ENCODE measurements at regions not wholly inside any gene's neighbourhood (a gene's known extent, or its start where the extent isn't known, plus 50 kb on each side); places are given as distances from the start of the nearest gene placed in this dataset.

DNA sequence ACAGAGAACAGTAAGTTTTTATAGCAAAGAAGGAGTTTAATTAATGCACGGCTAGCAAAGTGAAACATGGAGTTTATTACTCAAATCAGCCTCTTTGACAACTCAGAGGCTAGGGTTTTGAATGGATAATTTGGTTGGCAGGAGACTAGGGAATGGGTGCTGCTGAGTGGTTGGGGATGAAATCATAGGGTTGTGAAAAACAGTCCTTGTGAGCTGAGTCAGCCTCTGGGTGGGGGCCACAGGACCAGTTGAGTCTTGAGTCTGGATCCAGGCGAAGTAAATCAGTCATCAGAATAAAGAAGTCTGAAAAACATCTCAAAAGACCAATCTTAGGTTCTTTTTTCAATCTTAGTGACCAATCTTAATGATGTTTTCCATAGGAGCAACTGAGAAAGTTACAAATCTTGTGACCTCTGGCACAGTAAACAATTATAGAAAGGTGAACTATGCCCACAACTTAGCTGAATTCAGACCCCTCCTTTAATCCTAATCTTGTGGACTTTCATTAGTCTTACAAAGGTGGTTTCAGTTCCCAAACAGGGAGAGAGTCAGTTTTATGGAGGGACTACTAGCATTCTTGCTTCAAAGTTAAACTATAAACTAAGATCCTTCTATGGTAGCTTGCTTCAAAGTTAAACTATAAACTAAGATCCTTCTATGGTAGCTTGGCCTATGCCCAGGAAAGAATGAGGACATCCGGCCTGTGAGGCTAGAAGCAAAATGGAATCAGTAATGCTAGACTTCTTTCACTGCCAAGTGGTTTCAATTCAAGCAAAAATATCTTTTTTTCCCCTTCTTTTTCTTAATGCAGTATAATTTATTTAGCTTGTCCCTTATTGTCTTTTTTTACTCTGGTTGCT lies 84.5 kb downstream of the AASDHPPT start:
- peaks cover 0 to 7% (median 0%) of the 10 kb centered on the region in 3 donors for H3K4me1 ChIP-seq (ENCODE audit: control insufficient read depth in 2 of 3, insufficient read depth in 2 of 3, low read depth in 1 of 3, low read length in 3 of 3)
- peaks cover 0 to 27% (median 2%) of the 10 kb centered on the region in 3 donors for H3K9me3 ChIP-seq (ENCODE audit: control insufficient read depth in 2 of 3, insufficient read depth in 1 of 3, low read length in 3 of 3)
- H3K9ac ChIP-seq (ENCODE audit: low read length in 3 of 3) = no peak overlapping the region
- H3K27ac ChIP-seq (ENCODE audit: low read depth in 2 of 2, low read length in 2 of 2) = peak overlapping the region; percentile 41 to 46
- TF ChIP-seq, protein P1, sequence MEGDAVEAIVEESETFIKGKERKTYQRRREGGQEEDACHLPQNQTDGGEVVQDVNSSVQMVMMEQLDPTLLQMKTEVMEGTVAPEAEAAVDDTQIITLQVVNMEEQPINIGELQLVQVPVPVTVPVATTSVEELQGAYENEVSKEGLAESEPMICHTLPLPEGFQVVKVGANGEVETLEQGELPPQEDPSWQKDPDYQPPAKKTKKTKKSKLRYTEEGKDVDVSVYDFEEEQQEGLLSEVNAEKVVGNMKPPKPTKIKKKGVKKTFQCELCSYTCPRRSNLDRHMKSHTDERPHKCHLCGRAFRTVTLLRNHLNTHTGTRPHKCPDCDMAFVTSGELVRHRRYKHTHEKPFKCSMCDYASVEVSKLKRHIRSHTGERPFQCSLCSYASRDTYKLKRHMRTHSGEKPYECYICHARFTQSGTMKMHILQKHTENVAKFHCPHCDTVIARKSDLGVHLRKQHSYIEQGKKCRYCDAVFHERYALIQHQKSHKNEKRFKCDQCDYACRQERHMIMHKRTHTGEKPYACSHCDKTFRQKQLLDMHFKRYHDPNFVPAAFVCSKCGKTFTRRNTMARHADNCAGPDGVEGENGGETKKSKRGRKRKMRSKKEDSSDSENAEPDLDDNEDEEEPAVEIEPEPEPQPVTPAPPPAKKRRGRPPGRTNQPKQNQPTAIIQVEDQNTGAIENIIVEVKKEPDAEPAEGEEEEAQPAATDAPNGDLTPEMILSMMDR (IDR thresholded peaks at IDR 0.05; ENCODE audit: borderline replicate concordance, extremely low read depth, insufficient read depth) = no peak
- DNase-seq (peak in 1 of 5 donors; percentile 9), FAIRE-seq (no peak)
- H3K4me3 ChIP-seq (ENCODE audit: low read length in 3 of 3) = no peak overlapping the region
- no peaks in the 10 kb centered on the region for H3K36me3 ChIP-seq (ENCODE audit: control insufficient read depth in 2 of 3, insufficient read depth in 3 of 3, low read length in 3 of 3)
- H3K27me3 ChIP-seq (ENCODE audit: control insufficient read depth, insufficient read depth, low read length) = no peaks in the 10 kb centered on the region
- intact Hi-C loops (cut with DNase I) = no loop called here

DNA sequence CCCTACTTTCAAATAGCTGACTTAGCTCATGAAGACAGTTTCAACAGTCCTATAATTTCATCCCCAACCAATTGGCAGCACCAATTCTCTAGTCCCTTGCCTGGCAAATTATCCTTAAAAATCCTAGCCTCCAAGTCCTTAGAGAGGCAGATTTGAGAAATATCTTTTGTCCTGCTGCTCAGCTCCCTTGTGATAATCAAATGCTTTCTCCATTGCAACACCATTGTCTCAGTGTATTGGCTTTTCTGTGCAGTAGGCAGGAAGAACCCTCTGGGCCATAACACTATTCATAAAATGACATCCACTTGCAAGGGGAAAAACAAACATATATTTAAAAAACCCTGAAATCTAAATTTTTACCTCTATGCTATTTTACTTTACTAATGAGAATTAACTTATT lies 89.6 kb downstream of the AASDHPPT start:
- DNase-seq = no peak
- TF ChIP-seq, protein P1 (IDR thresholded peaks at IDR 0.05; ENCODE audit: borderline replicate concordance, extremely low read depth, insufficient read depth) = no peak
- Histone ChIP-seq H3K27me3 (ENCODE audit: control insufficient read depth, insufficient read depth, low read length) (no peaks in the 10 kb centered on the region), H3K9me3 (ENCODE audit: control insufficient read depth in 2 of 3, insufficient read depth in 1 of 3, low read length in 3 of 3) (peaks cover 0 to 26% (median 2%) of the 10 kb centered on the region in 3 donors), H3K9ac (ENCODE audit: low read length in 3 of 3) (no peak overlapping the region), H3K4me3 (ENCODE audit: low read length in 3 of 3) (no peak overlapping the region), H3K27ac (ENCODE audit: low read depth in 2 of 2, low read length in 2 of 2) (no peak overlapping the region), H3K36me3 (ENCODE audit: control insufficient read depth in 2 of 3, insufficient read depth in 3 of 3, low read length in 3 of 3) (no peaks in the 10 kb centered on the region), H3K4me1 (ENCODE audit: control insufficient read depth in 2 of 3, insufficient read depth in 2 of 3, low read depth in 1 of 3, low read length in 3 of 3) (no peaks in the 10 kb centered on the region)
- FAIRE-seq = no peak
- intact Hi-C loops (cut with DNase I) = no loop called here

DNA sequence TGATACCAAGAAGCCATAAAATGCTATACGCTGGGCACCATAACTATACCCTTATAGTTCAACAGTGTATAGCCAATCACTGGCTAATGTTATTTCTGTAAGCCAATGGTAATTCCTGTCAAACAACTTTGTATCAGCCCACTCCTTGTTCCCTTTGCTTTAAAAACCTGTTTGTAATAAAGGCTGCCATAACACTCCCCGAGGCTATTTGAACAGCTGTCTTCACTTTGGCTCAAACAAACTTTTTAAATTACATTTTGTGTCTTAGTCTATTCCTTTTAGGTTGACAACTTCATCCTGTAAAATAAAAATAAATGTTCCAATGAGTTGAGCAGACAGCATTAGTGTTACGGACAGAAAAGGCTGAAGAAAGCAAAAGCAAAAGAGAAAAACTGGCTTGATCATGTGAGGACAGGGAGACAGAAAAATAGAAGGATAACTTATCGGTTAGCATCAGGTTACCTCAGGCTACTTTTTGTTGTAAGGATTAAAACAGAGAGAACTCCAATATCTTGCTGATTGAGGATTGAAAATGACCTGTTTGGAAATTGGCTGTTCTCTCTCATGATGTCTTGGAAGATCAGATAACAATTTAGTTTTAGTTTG lies 95.0 kb downstream of the AASDHPPT start:
- Histone ChIP-seq H3K9ac (ENCODE audit: low read length in 3 of 3) (no peak overlapping the region), H3K36me3 (ENCODE audit: control insufficient read depth in 2 of 3, insufficient read depth in 3 of 3, low read length in 3 of 3) (no peaks in the 10 kb centered on the region), H3K4me1 (ENCODE audit: control insufficient read depth in 2 of 3, insufficient read depth in 2 of 3, low read depth in 1 of 3, low read length in 3 of 3) (no peaks in the 10 kb centered on the region), H3K9me3 (ENCODE audit: control insufficient read depth in 2 of 3, insufficient read depth in 1 of 3, low read length in 3 of 3) (peaks cover 0 to 3% (median 0%) of the 10 kb centered on the region in 3 donors), H3K27ac (ENCODE audit: low read depth in 2 of 2, low read length in 2 of 2) (no peak overlapping the region), H3K4me3 (ENCODE audit: low read length in 3 of 3) (no peak overlapping the region), H3K27me3 (ENCODE audit: control insufficient read depth, insufficient read depth, low read length) (no peaks in the 10 kb centered on the region)
- DNase-seq (no peak), FAIRE-seq (no peak)
- TF ChIP-seq, protein P1 (IDR thresholded peaks at IDR 0.05; ENCODE audit: borderline replicate concordance, extremely low read depth, insufficient read depth) = no peak
- intact Hi-C loops (cut with DNase I) = no loop called here

Data from kidney (tissue), 13 donors.